ENCODE measurements at regions not wholly inside any gene's neighbourhood (a gene's known extent, or its start where the extent isn't known, plus 50 kb on each side); places are given as distances from the start of the nearest gene placed in this dataset.

DNA sequence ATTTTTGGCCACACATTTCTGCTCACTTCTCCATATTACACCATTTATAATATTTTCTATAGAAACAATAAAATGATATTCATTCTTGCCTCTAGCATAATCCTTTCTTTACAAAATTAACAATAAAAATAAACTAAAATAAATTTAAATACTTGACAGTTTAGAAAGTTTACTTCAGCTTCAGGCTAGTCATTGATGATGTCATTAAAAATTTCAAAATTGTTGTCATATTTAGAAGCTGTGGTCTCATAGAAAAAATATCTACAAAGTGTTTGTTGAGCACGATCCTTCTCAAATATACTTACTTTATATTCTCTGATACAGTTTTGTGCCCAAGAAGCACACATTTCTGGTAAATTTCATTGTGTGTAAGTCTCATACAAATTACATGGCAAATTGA is 717.4 kb upstream of the CITED2 start:
- no peak for DNase-seq
- no peak overlapping the region for H3K4me3 Mint-ChIP-seq
- Histone ChIP-seq H3K27ac (ENCODE audit: low read depth, low read length) (no peak overlapping the region), H3K4me3 (ENCODE audit: low read length) (no peak overlapping the region), H3K9me3 (ENCODE audit: control insufficient read depth, low read length) (no peaks in the 10 kb centered on the region), H3K4me1 (ENCODE audit: control insufficient read depth, insufficient read depth, low read length) (no peaks in the 10 kb centered on the region), H3K27me3 (ENCODE audit: control insufficient read depth, insufficient read depth, low read length, poor library complexity, severe bottlenecking) (no peaks in the 10 kb centered on the region), H3K9ac (ENCODE audit: extremely low read depth, low read length, poor library complexity, severe bottlenecking) (no peak overlapping the region), H3K36me3 (ENCODE audit: control insufficient read depth, insufficient read depth, low read length) (no peaks in the 10 kb centered on the region)
- H3K27me3 Mint-ChIP-seq (ENCODE audit: insufficient read depth): no peaks in the 10 kb centered on the region
- no peaks in the 10 kb centered on the region for H3K36me3 Mint-ChIP-seq (ENCODE audit: low read depth)
- H3K9me3 Mint-ChIP-seq: peaks cover 1% of the 10 kb centered on the region
- 100% methylated on average over 1 of the region's 1 CpG; no CpG with 5 or more reads in 1 of the 2 experiments for WGBS, 2 experiments (ENCODE audit: insufficient coverage in 1 of 2, insufficient read length in 1 of 2)
- TF ChIP-seq, protein P1, sequence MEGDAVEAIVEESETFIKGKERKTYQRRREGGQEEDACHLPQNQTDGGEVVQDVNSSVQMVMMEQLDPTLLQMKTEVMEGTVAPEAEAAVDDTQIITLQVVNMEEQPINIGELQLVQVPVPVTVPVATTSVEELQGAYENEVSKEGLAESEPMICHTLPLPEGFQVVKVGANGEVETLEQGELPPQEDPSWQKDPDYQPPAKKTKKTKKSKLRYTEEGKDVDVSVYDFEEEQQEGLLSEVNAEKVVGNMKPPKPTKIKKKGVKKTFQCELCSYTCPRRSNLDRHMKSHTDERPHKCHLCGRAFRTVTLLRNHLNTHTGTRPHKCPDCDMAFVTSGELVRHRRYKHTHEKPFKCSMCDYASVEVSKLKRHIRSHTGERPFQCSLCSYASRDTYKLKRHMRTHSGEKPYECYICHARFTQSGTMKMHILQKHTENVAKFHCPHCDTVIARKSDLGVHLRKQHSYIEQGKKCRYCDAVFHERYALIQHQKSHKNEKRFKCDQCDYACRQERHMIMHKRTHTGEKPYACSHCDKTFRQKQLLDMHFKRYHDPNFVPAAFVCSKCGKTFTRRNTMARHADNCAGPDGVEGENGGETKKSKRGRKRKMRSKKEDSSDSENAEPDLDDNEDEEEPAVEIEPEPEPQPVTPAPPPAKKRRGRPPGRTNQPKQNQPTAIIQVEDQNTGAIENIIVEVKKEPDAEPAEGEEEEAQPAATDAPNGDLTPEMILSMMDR (conservative IDR thresholded peaks at IDR 0.05): no peak
- H3K27ac Mint-ChIP-seq: no peak overlapping the region
- peaks cover 6% of the 10 kb centered on the region for H3K4me1 Mint-ChIP-seq

DNA sequence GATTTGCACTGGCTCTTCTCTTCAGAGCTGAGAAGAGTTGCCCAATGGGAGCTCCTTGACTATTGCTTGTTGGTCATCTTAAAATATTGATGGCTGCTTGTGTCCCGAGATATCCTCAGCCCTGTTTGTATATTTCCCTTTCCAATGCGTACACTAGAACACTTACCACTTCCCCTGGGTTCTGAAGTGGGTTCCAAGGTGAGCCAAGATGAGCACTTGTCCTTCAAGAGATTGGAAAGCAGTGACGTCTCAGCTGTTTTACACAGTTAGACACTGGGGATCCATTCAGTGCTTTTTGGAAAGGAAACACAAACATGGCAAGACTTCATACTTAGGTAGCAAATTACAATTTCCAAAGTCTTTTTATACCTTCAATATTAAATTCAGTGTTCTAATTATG is 716.4 kb upstream of the CITED2 start:
- TF ChIP-seq, protein P1 (conservative IDR thresholded peaks at IDR 0.05): no peak
- Histone ChIP-seq H3K27me3 (ENCODE audit: control insufficient read depth, insufficient read depth, low read length, poor library complexity, severe bottlenecking) (no peaks in the 10 kb centered on the region), H3K36me3 (ENCODE audit: control insufficient read depth, insufficient read depth, low read length) (no peaks in the 10 kb centered on the region), H3K4me3 (ENCODE audit: low read length) (no peak overlapping the region), H3K4me1 (ENCODE audit: control insufficient read depth, insufficient read depth, low read length) (no peaks in the 10 kb centered on the region), H3K9ac (ENCODE audit: extremely low read depth, low read length, poor library complexity, severe bottlenecking) (no peak overlapping the region), H3K9me3 (ENCODE audit: control insufficient read depth, low read length) (no peaks in the 10 kb centered on the region), H3K27ac (ENCODE audit: low read depth, low read length) (no peak overlapping the region)
- Mint-ChIP-seq H3K36me3 (ENCODE audit: low read depth) (no peaks in the 10 kb centered on the region), H3K4me3 (no peak overlapping the region), H3K27ac (no peak overlapping the region), H3K4me1 (peaks cover 5% of the 10 kb centered on the region), H3K9me3 (no peaks in the 10 kb centered on the region), H3K27me3 (ENCODE audit: insufficient read depth) (no peaks in the 10 kb centered on the region)
- 93 to 96% methylated on average over 3 of the region's 3 CpGs for WGBS, 2 experiments (ENCODE audit: insufficient coverage in 1 of 2, insufficient read length in 1 of 2)
- no peak for DNase-seq

DNA sequence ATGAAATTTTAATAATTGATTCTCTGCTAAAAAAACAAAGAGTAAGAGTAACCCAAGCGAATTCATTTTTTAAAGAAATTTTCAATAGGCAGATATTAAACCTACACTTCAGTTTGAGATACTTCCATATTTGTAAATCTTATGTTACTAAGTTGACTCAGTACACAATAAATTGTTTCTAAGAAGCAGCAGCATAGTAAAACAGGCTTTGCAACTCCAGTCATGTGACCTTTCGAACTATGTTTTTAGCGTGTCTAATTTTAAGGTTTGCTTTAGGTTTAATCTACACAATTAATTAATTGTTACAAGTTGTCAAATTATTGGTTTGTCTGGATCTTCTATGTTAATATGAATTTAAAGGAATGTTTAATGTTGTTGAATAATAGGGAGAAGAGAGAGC is 708.9 kb upstream of the CITED2 start:
- H3K9ac ChIP-seq (ENCODE audit: extremely low read depth, low read length, poor library complexity, severe bottlenecking): no peak overlapping the region
- no peaks in the 10 kb centered on the region for H3K36me3 ChIP-seq (ENCODE audit: control insufficient read depth, insufficient read depth, low read length)
- no peaks in the 10 kb centered on the region for H3K27me3 ChIP-seq (ENCODE audit: control insufficient read depth, insufficient read depth, low read length, poor library complexity, severe bottlenecking)
- Mint-ChIP-seq H3K4me3 (no peak overlapping the region), H3K27ac (no peak overlapping the region), H3K9me3 (no peaks in the 10 kb centered on the region), H3K4me1 (no peaks in the 10 kb centered on the region), H3K36me3 (ENCODE audit: low read depth) (no peaks in the 10 kb centered on the region), H3K27me3 (ENCODE audit: insufficient read depth) (no peaks in the 10 kb centered on the region)
- no peaks in the 10 kb centered on the region for H3K9me3 ChIP-seq (ENCODE audit: control insufficient read depth, low read length)
- no peak for DNase-seq
- H3K27ac ChIP-seq (ENCODE audit: low read depth, low read length): no peak overlapping the region
- no peak overlapping the region for H3K4me3 ChIP-seq (ENCODE audit: low read length)
- 85 to 90% methylated on average over 2 of the region's 3 CpGs for WGBS, 2 experiments (ENCODE audit: insufficient coverage in 1 of 2, insufficient read length in 1 of 2)
- TF ChIP-seq, protein P1 (conservative IDR thresholded peaks at IDR 0.05): no peak
- no peaks in the 10 kb centered on the region for H3K4me1 ChIP-seq (ENCODE audit: control insufficient read depth, insufficient read depth, low read length)

All from endodermal cell (in vitro differentiated cells).